Ovary (tissue), 3 donors: ENCODE measurements at regions not wholly inside any gene's neighbourhood (a gene's known extent, or its start where the extent isn't known, plus 50 kb on each side); places are given as distances from the start of the nearest gene placed in this dataset.

Source experiments
- CTCF ChIP-seq, 3 donors: fragments of 450-650 bp in 2 of 3; fragments of 200-600 bp in 1 of 3; IDR thresholded peaks; one replicate each; pipeline versions ENCODE4 v1.5.1 to v1.8.0; 2016 to 2022; ENCODE audit warnings: antibody characterized with exemption in 3 of 3, mild to moderate bottlenecking in 1 of 3
- POLR2A ChIP-seq: fragments of 450-650 bp; IDR thresholded peaks from one replicate; pipeline ENCODE4 v1.6.1; 2017; ENCODE audit warnings: antibody characterized with exemption, mild to moderate bottlenecking, moderate library complexity
- donor health status: DM: no; HTN: no; CAD: no.

- TF ChIP-seq CTCF (IDR thresholded peaks at IDR 0.05) (no peak), POLR2A (no peak)
Measured at GRCh38 chrX:129123795-129124194, 399.5 kb downstream of the SMARCA1 start.
